Kidney capillary endothelial cell (primary cell): ENCODE measurements at regions not wholly inside any gene's neighbourhood (a gene's known extent, or its start where the extent isn't known, plus 50 kb on each side); places are given as distances from the start of the nearest gene placed in this dataset.

ENCODE experiments used
- DNase-seq: peaks from one replicate; pipeline ENCODE4 v3.0.0-alpha.2; 2018; ENCODE audit warnings: low spot score

- no peak for DNase-seq
Measured at GRCh38 chr3:105923140-105923539, 54.3 kb upstream of the CBLB start.

- DNase-seq = no peak
Measured at GRCh38 chr3:105927741-105928140, 58.9 kb upstream of the CBLB start.

GRCh38 chr3:105930733-105931132, 61.9 kb upstream of the CBLB start:
- DNase-seq = no peak

DNA sequence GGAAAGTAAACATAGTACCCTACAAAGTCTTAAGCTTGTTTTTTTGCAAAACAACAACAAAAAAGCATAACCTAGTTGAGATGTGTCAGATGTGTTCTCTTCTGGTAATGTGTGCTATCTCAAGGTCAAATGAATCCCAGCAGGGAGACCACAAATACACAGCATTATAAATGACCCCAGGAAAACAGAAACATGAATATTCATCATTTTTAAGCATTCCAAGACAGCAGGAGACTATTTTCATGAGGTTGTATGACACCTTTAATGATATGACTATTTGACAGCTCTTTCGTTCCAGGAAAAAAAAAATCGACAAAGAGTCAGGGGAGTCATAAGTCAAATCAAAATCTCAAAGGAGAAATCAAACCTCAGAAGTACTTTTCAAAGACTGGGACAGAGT, 62.7 kb upstream of the CBLB start:
- DNase-seq = no peak

- no peak for DNase-seq
Measured at GRCh38 chr3:105933871-105934270, 65.1 kb upstream of the CBLB start.

GRCh38 chr3:105938101-105938500, 69.3 kb upstream of the CBLB start:
- DNase-seq = no peak

DNA sequence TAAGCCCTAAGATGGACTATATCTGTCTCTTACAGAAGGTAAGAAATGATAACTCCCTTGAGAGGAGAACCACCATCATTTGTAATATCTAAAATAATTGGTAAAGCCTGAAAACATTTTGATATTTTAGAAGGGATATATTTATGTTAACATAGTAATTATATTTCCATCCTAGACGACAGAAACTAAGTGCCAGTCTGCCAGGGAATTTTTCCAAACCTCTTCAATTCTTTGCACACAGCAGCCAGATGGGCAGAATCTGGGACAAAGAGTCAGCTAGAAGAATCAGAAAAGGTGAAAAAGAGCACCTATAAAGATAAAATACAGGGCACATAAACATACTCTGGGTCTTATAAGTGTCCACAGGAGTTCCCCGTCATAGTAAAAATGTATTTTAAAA, 70.0 kb upstream of the CBLB start:
- no peak for DNase-seq

DNA sequence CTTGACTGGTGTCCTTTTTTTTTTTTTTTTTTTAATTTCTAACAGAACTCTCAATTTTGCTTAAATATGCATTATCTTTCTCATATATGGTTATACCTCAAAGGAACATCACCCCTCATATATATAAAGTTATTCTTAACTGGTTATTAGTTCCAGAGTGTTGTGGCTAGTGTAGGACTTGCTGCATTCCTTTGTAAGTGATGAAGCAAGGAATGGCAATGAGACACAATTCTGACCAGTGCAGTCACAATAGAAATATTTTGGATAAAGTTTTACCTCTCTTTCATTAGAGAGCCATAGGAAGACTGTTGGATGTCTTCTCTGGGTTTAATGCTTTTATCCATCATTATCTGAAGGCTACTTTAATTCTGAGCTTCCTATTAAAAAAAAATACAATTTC, 75.5 kb upstream of the CBLB start:
- DNase-seq = no peak

GRCh38 chr3:105944721-105945120, 75.9 kb upstream of the CBLB start:
- DNase-seq = no peak

DNA sequence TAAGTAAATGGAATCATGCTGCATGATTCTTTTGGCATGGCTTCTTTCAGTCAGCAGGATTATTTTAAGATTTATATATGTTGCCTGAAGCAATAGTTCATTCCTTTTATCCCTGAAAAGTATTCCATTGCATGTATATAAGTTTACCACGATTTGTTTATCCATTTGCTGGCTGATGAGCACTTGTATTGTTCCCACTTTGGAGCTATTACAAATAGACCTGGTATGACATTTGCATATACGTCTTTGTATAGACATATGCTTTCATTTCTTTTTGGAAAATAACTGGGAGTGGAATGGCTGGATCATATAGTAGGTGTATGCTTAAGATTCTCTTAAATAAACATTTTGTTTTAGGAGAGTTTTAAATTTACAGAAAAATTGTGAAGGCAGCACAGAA, 79.3 kb upstream of the CBLB start:
- DNase-seq = no peak

GRCh38 chr3:105950881-105951600, 82.2 kb upstream of the CBLB start:
- DNase-seq = no peak

DNA sequence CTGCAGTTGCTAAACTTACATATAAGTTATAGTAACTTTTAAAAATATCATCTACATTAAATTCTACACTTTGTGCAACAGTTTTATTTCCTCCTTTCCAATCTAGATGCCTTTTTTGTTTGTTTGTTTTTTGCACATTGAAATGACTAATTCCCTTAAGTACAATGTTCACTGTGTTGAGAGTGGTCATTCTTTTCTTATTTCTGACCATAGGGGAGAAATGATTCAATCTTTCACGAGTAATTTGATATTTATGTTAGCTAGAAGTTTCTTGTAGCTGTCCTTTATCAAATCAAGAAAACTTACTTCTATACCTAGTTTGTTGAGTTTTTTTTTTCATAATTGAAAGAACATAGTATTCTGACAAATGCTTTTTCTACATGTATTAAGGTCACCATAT, 85.0 kb upstream of the CBLB start:
- DNase-seq = no peak

GRCh38 chr3:105956306-105956705, 87.5 kb upstream of the CBLB start:
- DNase-seq = no peak

GRCh38 chr3:105957722-105958121, 88.9 kb upstream of the CBLB start:
- DNase-seq = peak; percentile 22

DNA sequence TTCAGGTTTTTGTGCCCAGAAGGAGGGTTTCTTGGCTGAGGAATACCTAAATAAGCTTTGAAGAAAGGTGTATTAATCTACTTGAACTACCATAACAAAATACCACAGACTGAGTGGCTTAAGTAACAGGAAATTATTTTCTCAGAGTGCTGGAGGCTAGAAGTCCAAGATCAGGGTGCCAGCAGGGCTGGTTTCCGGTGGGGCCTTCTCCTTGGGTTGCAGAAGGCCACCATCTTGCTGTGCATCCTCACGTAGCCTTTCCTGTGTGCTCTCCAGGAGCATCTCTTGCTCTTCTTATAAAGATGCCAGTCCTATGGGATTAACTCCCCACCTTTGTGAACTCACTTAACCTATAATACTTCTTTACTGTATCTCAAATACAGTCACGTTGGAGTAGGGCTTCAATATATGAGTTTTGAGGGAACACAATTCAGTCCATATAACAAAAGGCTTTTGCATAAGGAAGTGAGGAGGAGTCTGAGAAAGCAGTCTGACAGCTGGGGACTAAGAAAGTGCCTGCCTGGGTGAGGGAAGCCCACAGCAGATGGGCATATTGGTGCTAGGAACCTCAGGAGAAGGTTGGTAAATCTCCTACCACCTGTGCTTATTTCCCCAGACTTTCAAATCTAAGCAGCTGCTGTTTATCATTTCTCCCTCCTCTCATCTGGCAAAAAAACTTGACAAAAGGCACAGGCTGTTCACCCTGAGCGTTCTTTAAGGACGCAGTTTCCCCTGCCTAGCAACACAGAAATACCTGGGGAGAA, 89.6 kb upstream of the CBLB start:
- no peak for DNase-seq

DNA sequence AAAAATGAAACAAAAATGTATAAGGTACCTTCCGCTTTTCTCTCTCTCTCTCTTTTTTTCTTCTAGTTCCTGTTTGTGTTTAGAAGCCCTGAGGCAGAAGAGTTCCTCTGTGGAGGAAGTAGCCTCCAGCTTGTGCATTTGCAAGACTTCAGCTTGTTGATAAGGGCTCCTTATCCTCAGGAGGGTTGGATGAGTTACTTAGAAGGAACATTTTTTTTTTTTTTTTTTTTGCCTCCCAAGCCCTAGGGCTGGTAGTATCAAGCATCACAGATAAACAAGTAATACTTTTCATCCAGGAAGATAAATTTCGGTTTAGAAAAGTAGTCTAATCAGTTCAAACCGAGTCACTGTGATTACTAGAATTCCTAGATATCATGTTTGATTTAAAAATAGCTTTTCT, 91.0 kb upstream of the CBLB start:
- no peak for DNase-seq

DNA sequence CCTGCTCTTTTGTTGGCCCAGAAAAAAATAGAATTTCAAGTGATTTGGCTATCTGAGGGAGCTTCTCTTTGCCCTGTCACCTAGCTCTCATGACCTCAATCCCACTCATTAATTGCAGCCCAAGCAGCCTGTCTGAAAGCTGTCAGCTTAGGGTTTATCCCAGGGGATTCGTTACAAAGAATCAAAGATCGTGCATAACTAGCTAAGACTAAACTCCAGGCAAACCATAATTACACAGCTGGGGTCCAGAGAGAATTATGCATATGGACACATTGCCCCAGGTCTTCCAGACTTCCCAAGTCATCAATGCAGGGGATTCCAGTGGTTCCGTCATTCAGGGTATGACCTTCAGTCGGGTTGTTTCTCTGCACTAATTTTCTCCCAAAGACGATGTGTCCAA, 91.6 kb upstream of the CBLB start:
- no peak for DNase-seq

DNA sequence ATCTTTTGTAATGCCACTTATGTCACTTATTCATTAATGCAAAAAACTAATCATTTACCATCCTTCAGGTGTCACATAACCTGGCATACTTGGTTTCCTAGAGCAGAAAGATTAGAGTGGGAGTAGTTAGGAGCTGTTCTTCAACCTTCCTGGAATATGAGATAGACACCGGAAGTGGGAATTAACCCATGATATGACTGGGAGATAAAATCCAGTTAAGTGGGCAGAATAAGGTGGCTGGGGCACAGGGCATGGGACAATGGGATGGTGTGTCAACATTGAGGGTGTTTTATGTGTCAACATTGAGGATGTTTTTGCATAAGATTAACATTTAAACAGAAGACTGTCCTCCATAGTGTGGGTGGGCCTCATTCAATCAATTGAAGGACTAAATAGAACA, 94.3 kb upstream of the CBLB start:
- no peak for DNase-seq

- no peak for DNase-seq
Measured at GRCh38 chr3:105965384-105965783, 96.6 kb upstream of the CBLB start.

GRCh38 chr3:105967117-105967516, 98.3 kb upstream of the CBLB start:
- DNase-seq = no peak

DNA sequence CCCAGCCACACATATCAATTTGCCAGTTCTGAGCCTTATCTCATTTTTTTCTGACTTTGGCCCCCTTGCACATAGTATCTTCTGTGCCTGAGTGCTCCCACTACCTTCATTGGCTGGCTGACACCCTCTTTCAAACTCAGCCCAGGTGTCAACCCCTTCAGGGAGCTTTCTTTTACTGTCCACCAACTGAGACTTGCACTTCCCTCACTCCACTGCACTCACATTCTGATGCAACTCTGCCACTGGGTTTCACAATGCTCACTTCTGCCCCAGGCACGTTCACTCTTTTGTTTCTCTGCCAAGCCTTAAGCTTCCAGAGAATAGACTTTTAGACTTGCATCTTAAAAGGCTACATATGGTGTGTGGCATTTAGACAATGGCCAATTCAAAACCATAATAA, 101.5 kb upstream of the CBLB start:
- DNase-seq = no peak

- DNase-seq = no peak
Measured at GRCh38 chr3:105972069-105972468, 103.3 kb upstream of the CBLB start.

GRCh38 chr3:105974381-105974780, 105.6 kb upstream of the CBLB start:
- no peak for DNase-seq

- no peak for DNase-seq
Measured at GRCh38 chr3:105976196-105976595, 107.4 kb upstream of the CBLB start.
